HL-60 (cell line): ENCODE measurements at regions not wholly inside any gene's neighbourhood (a gene's known extent, or its start where the extent isn't known, plus 50 kb on each side); places are given as distances from the start of the nearest gene placed in this dataset.

Source experiments
- DNase-seq, 2 experiments: peaks; one replicate each; pipeline ENCODE4 v3.0.0-alpha.2; 2010 to 2020; ENCODE audit warnings: low read depth in 1 of 2, low spot score in 1 of 2
- H3K27ac ChIP-seq: fragments of 250-450 bp; sonication (Bioruptor Pico); replicated peaks from 2 replicates; pipeline ENCODE4 v1.5.1; 2020; ENCODE audit warnings: mild to moderate bottlenecking, moderate library complexity
- H3K27me3 ChIP-seq: fragments of 250-450 bp; sonication (Bioruptor Pico); 2 replicates; pipeline ENCODE4 v1.5.1; 2021; ENCODE audit warnings: mild to moderate bottlenecking, moderate library complexity; ENCODE audit not compliant: insufficient read depth, poor library complexity, severe bottlenecking
- H3K4me3 ChIP-seq: replicated peaks from 2 replicates; pipeline ENCODE4 v1.5.1; 2011; ENCODE audit warnings: mild to moderate bottlenecking, control low read depth, low read length; ENCODE audit not compliant: insufficient read depth
- CTCF ChIP-seq: IDR thresholded peaks from one replicate; pipeline ENCODE4 v1.5.1; 2011; ENCODE audit warnings: low read length, control low read depth, inconsistent platforms; ENCODE audit not compliant: insufficient read depth
- GABPA ChIP-seq: IDR thresholded peaks from 2 replicates; pipeline ENCODE4 v1.6.1; 2012; ENCODE audit warnings: low read depth
- POLR2AphosphoS5 ChIP-seq: IDR thresholded peaks from 2 replicates; pipeline ENCODE4 v1.6.1; 2012; ENCODE audit warnings: low read depth
- REST ChIP-seq: IDR thresholded peaks from 2 replicates; pipeline ENCODE4 v1.6.1; 2012; ENCODE audit warnings: low read depth; ENCODE audit not compliant: insufficient replicate concordance
- SPI1 ChIP-seq: IDR thresholded peaks from 2 replicates; pipeline ENCODE4 v1.6.1; 2012; ENCODE audit warnings: low read depth, mild to moderate bottlenecking, borderline replicate concordance

GRCh38 chr9:108748776-108749175, 107.0 kb downstream of the ACTL7B start:
- Histone ChIP-seq H3K4me3 (no peak overlapping the region), H3K27me3 (no peaks in the 10 kb centered on the region), H3K27ac (no peak overlapping the region)
- DNase-seq, result no peak
- TF ChIP-seq GABPA (no peak), POLR2AphosphoS5 (no peak), CTCF (no peak), REST (no peak), SPI1 (no peak)

- Histone ChIP-seq H3K4me3 (no peak overlapping the region), H3K27me3 (no peaks in the 10 kb centered on the region), H3K27ac (no peak overlapping the region)
- DNase-seq, result no peak
- TF ChIP-seq REST (no peak), POLR2AphosphoS5 (no peak), SPI1 (no peak), GABPA (no peak), CTCF (no peak)
Measured at GRCh38 chr9:108746864-108747263, 108.9 kb downstream of the ACTL7B start.

- Histone ChIP-seq H3K27me3 (no peaks in the 10 kb centered on the region), H3K4me3 (no peak overlapping the region), H3K27ac (no peak overlapping the region)
- no peak for TF ChIP-seq REST
- TF ChIP-seq GABPA, result no peak
- TF ChIP-seq SPI1, result no peak
- no peak for TF ChIP-seq POLR2AphosphoS5
- TF ChIP-seq CTCF, result no peak
- no peak for DNase-seq
Measured at GRCh38 chr9:108746001-108746400, 109.8 kb downstream of the ACTL7B start.
